GM23248 (cell line): ENCODE measurements at regions not wholly inside any gene's neighbourhood (a gene's known extent, or its start where the extent isn't known, plus 50 kb on each side); places are given as distances from the start of the nearest gene placed in this dataset.

Experiments used
- EZH2 ChIP-seq: fragments of 200-600 bp; sonication (generic); IDR thresholded peaks from 2 replicates; pipeline ENCODE4 v1.6.1; 2018; ENCODE audit warnings: antibody characterized with exemption, mild to moderate bottlenecking; ENCODE audit not compliant: insufficient read depth, poor library complexity, severe bottlenecking
- EZH2phosphoT487 ChIP-seq: fragments of 200-600 bp; sonication (generic); IDR thresholded peaks from 2 replicates; pipeline ENCODE4 v1.6.1; 2018; ENCODE audit warnings: antibody characterized with exemption, moderate library complexity, mild to moderate bottlenecking, low read depth; ENCODE audit not compliant: insufficient read depth

DNA sequence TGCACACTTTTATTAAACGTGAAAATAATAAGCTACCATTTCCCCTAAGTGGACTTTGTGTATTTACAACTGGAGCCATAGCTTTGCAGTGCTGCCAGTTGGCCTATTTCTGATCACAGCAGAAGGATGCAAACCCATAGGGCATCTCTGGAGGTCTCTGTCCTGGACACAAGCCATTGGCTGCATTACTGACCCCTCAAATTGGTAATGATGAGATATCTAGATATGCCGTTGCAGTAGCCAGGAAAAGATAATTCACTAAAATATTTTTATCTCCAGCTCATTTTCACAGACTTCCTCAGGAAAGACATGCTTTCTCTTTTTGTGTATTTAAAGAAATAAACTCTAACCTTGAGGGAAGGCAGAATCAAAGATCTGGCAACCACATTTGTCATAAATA lies 182.5 kb downstream of the TDRD15 start:
- TF ChIP-seq EZH2phosphoT487 (no peak), EZH2 (no peak)
